Endothelial cell of umbilical vein (primary cell): ENCODE measurements at regions not wholly inside any gene's neighbourhood (a gene's known extent, or its start where the extent isn't known, plus 50 kb on each side); places are given as distances from the start of the nearest gene placed in this dataset.

Experiments used
- BruUV-seq: library from RNA; stranded (reverse); fragments of 400-500 nt; replicated peaks from 2 replicates; lab custom pipeline; 2021; lab: Mats Ljungman, UMichigan
- CTCF ChIA-PET: fragments of 300-600, 350-600 bp; sonication (Branson Sonifier 250); formaldehyde crosslinking; loops from one replicate; lab custom pipeline; 2021; ENCODE audit warnings: antibody characterized with exemption, inconsistent platforms; lab: Charles Lee
- POLR2A ChIA-PET: fragments of 300-600, 350-600 bp; sonication (Branson Sonifier 250); formaldehyde crosslinking; loops from one replicate; lab custom pipeline; 2021; ENCODE audit warnings: antibody characterized with exemption, inconsistent platforms; lab: Charles Lee
- DNase-seq: peaks from one replicate; pipeline ENCODE4 v3.0.0-alpha.2; 2011; ENCODE audit warnings: low read depth, low spot score
- FAIRE-seq: peaks from 2 replicates; lab custom pipeline; 2011; peaks lifted over from hg19 to GRCh38; lab: Jason Lieb, UNC
- H2AFZ ChIP-seq: 2 replicates; pipeline ENCODE4 v1.6.0; 2012; ENCODE audit warnings: low read depth, low read length, control low read depth, inconsistent platforms
- H3K27ac ChIP-seq: 2 replicates; pipeline ENCODE4 v1.5.1; 2011; ENCODE audit warnings: low read depth, mild to moderate bottlenecking, control low read depth, low read length, moderate library complexity; ENCODE audit not compliant: insufficient read depth
- H3K27me3 ChIP-seq, 2 experiments: 2 replicates each; pipeline versions ENCODE4 v1.6.0 to v1.6.1; 2011; ENCODE audit warnings: low read length in 2 of 2, mixed read lengths in 1 of 2; ENCODE audit not compliant: control insufficient read depth in 2 of 2, insufficient read depth in 2 of 2
- H3K36me3 ChIP-seq, 2 experiments: 2 replicates in 1 of 2; 3 replicates in 1 of 2; pipeline ENCODE4 v1.5.1; 2011; ENCODE audit warnings: low read length in 2 of 2, mild to moderate bottlenecking in 1 of 2, moderate library complexity in 1 of 2; ENCODE audit not compliant: control insufficient read depth in 2 of 2, insufficient read depth in 2 of 2; ENCODE audit errors: extremely low read depth in 1 of 2
- H3K4me1 ChIP-seq: 3 replicates; pipeline ENCODE4 v1.5.1; 2011; ENCODE audit warnings: mild to moderate bottlenecking, low read length; ENCODE audit not compliant: control insufficient read depth, insufficient read depth; ENCODE audit errors: extremely low read depth
- H3K4me2 ChIP-seq: 2 replicates; pipeline ENCODE4 v1.6.1; 2011; ENCODE audit warnings: low read length, control low read depth, mixed read lengths; ENCODE audit not compliant: insufficient read depth
- H3K4me3 ChIP-seq, 3 experiments: fragments of 200-600 bp in 1 of 3; sonication (generic), shearing (Covaris generic) in 1 of 3; replicated peaks in 1 of 3; 2 replicates each; pipeline ENCODE4 v1.5.1; 2011 to 2016; ENCODE audit warnings: control low read depth in 3 of 3, low read length in 3 of 3, mild to moderate bottlenecking in 2 of 3, inconsistent platforms in 1 of 3, low read depth in 1 of 3, moderate library complexity in 1 of 3; ENCODE audit not compliant: insufficient read depth in 1 of 3
- H3K79me2 ChIP-seq: 2 replicates; pipeline ENCODE4 v1.6.0; 2012; ENCODE audit warnings: low read length, inconsistent platforms; ENCODE audit not compliant: control insufficient read depth, insufficient read depth
- H3K9ac ChIP-seq: replicated peaks from 2 replicates; pipeline ENCODE3; 2011; ENCODE audit warnings: low read length, control low read depth; ENCODE audit not compliant: insufficient read depth; ENCODE audit errors: extremely low read depth
- H3K9me1 ChIP-seq: replicated peaks from 3 replicates; pipeline ENCODE4 v1.6.0; 2011; ENCODE audit warnings: mild to moderate bottlenecking, low read length; ENCODE audit not compliant: control insufficient read depth, insufficient read depth; ENCODE audit errors: extremely low read depth
- H3K9me3 ChIP-seq: replicated peaks from 2 replicates; pipeline ENCODE4 v1.5.1; 2012; ENCODE audit warnings: low read length, inconsistent platforms; ENCODE audit not compliant: control insufficient read depth, insufficient read depth
- H4K20me1 ChIP-seq: replicated peaks from 2 replicates; pipeline ENCODE3; 2011; ENCODE audit warnings: mild to moderate bottlenecking, low read length; ENCODE audit not compliant: control insufficient read depth, insufficient read depth; ENCODE audit errors: extremely low read depth
- EZH2 ChIP-seq: IDR thresholded peaks from 2 replicates; pipeline ENCODE4 v1.6.1; 2012; ENCODE audit warnings: borderline replicate concordance, low read depth, mild to moderate bottlenecking, moderate library complexity, low read length, inconsistent platforms; ENCODE audit not compliant: severe bottlenecking
- FOS ChIP-seq: IDR thresholded peaks from 2 replicates; pipeline ENCODE4 v1.6.1; 2011; ENCODE audit warnings: mild to moderate bottlenecking, low read length, moderate library complexity, borderline replicate concordance; ENCODE audit not compliant: insufficient read depth
- GATA2 ChIP-seq: IDR thresholded peaks from 2 replicates; pipeline ENCODE4 v1.7.0; 2011; ENCODE audit warnings: low read depth, mild to moderate bottlenecking, moderate library complexity, mixed read lengths, low read length; ENCODE audit not compliant: insufficient read length, insufficient read depth
- JUN ChIP-seq: IDR thresholded peaks from 2 replicates; pipeline ENCODE4 v1.6.1; 2011; ENCODE audit warnings: borderline replicate concordance, low read depth; ENCODE audit not compliant: insufficient read length, insufficient read depth
- MYC ChIP-seq: IDR thresholded peaks from one replicate; pipeline ENCODE4 v1.6.1; 2011; ENCODE audit warnings: mild to moderate bottlenecking, low read depth, low read length
- POLR2A ChIP-seq: IDR thresholded peaks from 2 replicates; pipeline ENCODE4 v1.6.1; 2012; ENCODE audit warnings: low read depth, mild to moderate bottlenecking, control low read depth, low read length
- POLR2AphosphoS5 ChIP-seq: IDR thresholded peaks from 2 replicates; pipeline ENCODE4 v1.6.1; 2012; ENCODE audit warnings: low read depth, mild to moderate bottlenecking, control low read depth, low read length, moderate library complexity; ENCODE audit not compliant: insufficient read depth
- dilution Hi-C: fragments of 300-500 bp; cut with MboI; formaldehyde crosslinking; loops from one replicate; pipeline ENCODE4 v1.15.0; 2019; ENCODE audit warnings: low sequenced_read_pairs; ENCODE audit not compliant: extremely low pct_ligation_motif_present
- intact Hi-C: fragments of 100-400 bp; cut with micrococcal nuclease; formaldehyde crosslinking; loops from one replicate; pipeline ENCODE4 v1.10.0; 2022
- TF ChIP-seq, protein P1 (sequence below), 2 donors: IDR thresholded peaks; 1 replicate in 1 of 2; 2 replicates in 1 of 2; pipeline ENCODE4 v1.5.1; 2011; ENCODE audit warnings: low read length in 2 of 2, mild to moderate bottlenecking in 2 of 2, moderate library complexity in 2 of 2, control low read depth in 1 of 2, inconsistent platforms in 1 of 2, low read depth in 1 of 2; ENCODE audit not compliant: insufficient read depth in 1 of 2; ENCODE audit errors: extremely low read depth in 1 of 2
- TF ChIP-seq, protein P2 (sequence below): IDR thresholded peaks from 2 replicates; pipeline ENCODE4 v1.6.1; 2011; ENCODE audit not compliant: insufficient read depth, insufficient read length

DNA sequence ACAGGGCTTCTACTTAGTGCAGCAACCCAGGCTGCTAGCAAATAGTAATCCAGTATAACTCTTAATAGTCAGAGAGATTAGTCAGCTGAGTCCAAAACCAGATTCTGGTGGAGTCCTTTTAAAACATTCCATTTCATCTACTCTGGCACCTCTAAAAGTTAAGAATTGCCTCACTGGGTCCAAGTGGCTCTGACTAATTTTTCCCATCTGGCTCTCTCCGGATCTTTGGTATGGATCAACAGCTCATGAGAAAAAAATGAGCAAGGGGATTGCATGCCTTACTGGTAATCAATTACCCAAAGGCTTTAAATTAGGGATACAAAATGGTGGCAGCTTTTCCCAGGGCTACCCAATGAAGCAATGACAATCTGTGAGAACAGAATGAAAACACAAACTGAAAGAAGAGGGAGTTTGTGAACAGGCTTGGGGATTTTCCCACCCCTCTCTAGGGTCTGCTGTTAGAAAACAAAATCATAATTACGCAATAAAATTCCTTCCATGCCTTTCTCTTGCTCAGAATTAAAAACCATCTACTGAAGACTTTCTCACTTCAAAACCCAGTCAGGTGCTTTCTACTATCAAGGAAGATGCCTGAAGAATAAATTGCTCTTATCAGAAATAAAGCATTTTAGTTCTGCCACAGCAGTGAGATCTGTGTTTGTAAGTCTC, 84.6 kb upstream of the PMFBP1 start:
- no peak overlapping the region for H3K27ac ChIP-seq
- CTCF ChIA-PET: interaction anchor here (0.7 kb wide), 1 partner anchor 143 kb away, joined by 3 read pairs; no protein-coding TSS in a partner anchor
- FAIRE-seq (no peak), DNase-seq (no peak)
- H3K9ac ChIP-seq: no peak overlapping the region
- no TSS peak for BruUV-seq
- H3K9me3 ChIP-seq: no peaks in the 10 kb centered on the region
- no peak overlapping the region for H3K4me2 ChIP-seq
- no peak overlapping the region for H2AFZ ChIP-seq
- no peaks in the 10 kb centered on the region for H3K9me1 ChIP-seq
- H4K20me1 ChIP-seq: no peaks in the 10 kb centered on the region
- POLR2A ChIA-PET: no interaction called here
- H3K4me3 ChIP-seq: no peak overlapping the region
- intact Hi-C loops (no loop called here), dilution Hi-C loops (no loop called here)
- TF ChIP-seq JUN (no peak), MYC (no peak), GATA2 (no peak), EZH2 (no peak), POLR2AphosphoS5 (no peak), FOS (no peak), POLR2A (no peak)
- TF ChIP-seq, protein P1, sequence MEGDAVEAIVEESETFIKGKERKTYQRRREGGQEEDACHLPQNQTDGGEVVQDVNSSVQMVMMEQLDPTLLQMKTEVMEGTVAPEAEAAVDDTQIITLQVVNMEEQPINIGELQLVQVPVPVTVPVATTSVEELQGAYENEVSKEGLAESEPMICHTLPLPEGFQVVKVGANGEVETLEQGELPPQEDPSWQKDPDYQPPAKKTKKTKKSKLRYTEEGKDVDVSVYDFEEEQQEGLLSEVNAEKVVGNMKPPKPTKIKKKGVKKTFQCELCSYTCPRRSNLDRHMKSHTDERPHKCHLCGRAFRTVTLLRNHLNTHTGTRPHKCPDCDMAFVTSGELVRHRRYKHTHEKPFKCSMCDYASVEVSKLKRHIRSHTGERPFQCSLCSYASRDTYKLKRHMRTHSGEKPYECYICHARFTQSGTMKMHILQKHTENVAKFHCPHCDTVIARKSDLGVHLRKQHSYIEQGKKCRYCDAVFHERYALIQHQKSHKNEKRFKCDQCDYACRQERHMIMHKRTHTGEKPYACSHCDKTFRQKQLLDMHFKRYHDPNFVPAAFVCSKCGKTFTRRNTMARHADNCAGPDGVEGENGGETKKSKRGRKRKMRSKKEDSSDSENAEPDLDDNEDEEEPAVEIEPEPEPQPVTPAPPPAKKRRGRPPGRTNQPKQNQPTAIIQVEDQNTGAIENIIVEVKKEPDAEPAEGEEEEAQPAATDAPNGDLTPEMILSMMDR (IDR thresholded peaks at IDR 0.05; ENCODE audit: extremely low read depth in 1 of 2, insufficient read depth in 1 of 2, low read depth in 1 of 2, low read length in 2 of 2): no peak
- TF ChIP-seq, protein P2, sequence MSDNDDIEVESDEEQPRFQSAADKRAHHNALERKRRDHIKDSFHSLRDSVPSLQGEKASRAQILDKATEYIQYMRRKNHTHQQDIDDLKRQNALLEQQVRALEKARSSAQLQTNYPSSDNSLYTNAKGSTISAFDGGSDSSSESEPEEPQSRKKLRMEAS: no peak
- H3K79me2 ChIP-seq: no peaks in the 10 kb centered on the region
- H3K36me3 ChIP-seq: no peaks in the 10 kb centered on the region
- no peaks in the 10 kb centered on the region for H3K27me3 ChIP-seq
- no peaks in the 10 kb centered on the region for H3K4me1 ChIP-seq
